ENCODE measurements at regions not wholly inside any gene's neighbourhood (a gene's known extent, or its start where the extent isn't known, plus 50 kb on each side); places are given as distances from the start of the nearest gene placed in this dataset.
"Not testable (repeated sequence)": the region's sequence is repeated elsewhere in the genome, so short reads cannot be mapped to it uniquely, and the experiment has no call there.

- not testable (repeated sequence) for TF ChIP-seq CTCF (IDR thresholded peaks at IDR 0.05; ENCODE audit: poor library complexity); EZH2 (IDR thresholded peaks at IDR 0.05; ENCODE audit: borderline replicate concordance)
Observed at GRCh38 chr12:47401196-47401595, 304.6 kb downstream of the RPAP3 start.
